Memory B cell (primary cell): ENCODE measurements at regions not wholly inside any gene's neighbourhood (a gene's known extent, or its start where the extent isn't known, plus 50 kb on each side); places are given as distances from the start of the nearest gene placed in this dataset.

Experiments
- ATAC-seq: fragments of 150-1000 bp; cut with Tn5 transposase; 2 replicates; pipeline ENCODE4 v1.10.0; 2021; ENCODE audit warnings: low read depth, mild to moderate bottlenecking, moderate library complexity
- DNase-seq, 2 donors: peaks; one replicate each; pipeline ENCODE4 v3.0.0; 2022; ENCODE audit warnings: low spot score in 2 of 2
- H3K27ac Mint-ChIP-seq: one replicate; pipeline ENCODE4 v1.8.0; 2022; ENCODE audit warnings: mild to moderate bottlenecking, moderate library complexity, mixed read lengths
- H3K27me3 Mint-ChIP-seq: one replicate; pipeline ENCODE4 v1.8.0; 2022; ENCODE audit warnings: mixed read lengths
- H3K36me3 Mint-ChIP-seq: one replicate; pipeline ENCODE4 v1.8.0; 2022; ENCODE audit warnings: mild to moderate bottlenecking, mixed read lengths
- H3K4me1 Mint-ChIP-seq: one replicate; pipeline ENCODE4 v1.8.0; 2022; ENCODE audit warnings: mixed read lengths
- H3K4me3 Mint-ChIP-seq: one replicate; pipeline ENCODE4 v1.8.0; 2022; ENCODE audit warnings: mild to moderate bottlenecking, moderate library complexity, mixed read lengths
- H3K9me3 Mint-ChIP-seq: one replicate; pipeline ENCODE4 v1.8.0; 2022; ENCODE audit warnings: mixed read lengths

DNA sequence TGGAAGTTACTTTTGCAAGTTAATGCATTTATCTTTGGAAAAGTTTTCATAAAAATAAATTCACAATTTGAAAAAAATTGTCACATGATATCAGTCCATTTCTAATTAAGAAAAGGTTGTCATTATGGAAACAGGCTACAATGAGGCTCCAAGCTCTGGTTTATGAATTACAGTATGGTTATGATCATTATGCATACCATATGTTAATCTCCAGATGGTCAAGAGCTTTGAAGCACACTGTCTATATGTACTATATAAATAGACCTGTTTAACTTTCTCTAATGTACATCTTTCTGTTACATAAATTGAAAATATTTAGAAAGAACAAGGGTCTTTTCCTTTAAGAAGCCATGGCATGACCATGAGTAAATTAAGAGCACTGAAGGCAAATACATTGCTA is 2338.8 kb downstream of the PCDH7 start:
- Mint-ChIP-seq H3K36me3 (no peaks in the 10 kb centered on the region), H3K9me3 (no peaks in the 10 kb centered on the region), H3K27ac (no peak overlapping the region), H3K4me3 (no peak overlapping the region), H3K27me3 (no peaks in the 10 kb centered on the region), H3K4me1 (no peaks in the 10 kb centered on the region)
- DNase-seq = no peak
- no peak for ATAC-seq

DNA sequence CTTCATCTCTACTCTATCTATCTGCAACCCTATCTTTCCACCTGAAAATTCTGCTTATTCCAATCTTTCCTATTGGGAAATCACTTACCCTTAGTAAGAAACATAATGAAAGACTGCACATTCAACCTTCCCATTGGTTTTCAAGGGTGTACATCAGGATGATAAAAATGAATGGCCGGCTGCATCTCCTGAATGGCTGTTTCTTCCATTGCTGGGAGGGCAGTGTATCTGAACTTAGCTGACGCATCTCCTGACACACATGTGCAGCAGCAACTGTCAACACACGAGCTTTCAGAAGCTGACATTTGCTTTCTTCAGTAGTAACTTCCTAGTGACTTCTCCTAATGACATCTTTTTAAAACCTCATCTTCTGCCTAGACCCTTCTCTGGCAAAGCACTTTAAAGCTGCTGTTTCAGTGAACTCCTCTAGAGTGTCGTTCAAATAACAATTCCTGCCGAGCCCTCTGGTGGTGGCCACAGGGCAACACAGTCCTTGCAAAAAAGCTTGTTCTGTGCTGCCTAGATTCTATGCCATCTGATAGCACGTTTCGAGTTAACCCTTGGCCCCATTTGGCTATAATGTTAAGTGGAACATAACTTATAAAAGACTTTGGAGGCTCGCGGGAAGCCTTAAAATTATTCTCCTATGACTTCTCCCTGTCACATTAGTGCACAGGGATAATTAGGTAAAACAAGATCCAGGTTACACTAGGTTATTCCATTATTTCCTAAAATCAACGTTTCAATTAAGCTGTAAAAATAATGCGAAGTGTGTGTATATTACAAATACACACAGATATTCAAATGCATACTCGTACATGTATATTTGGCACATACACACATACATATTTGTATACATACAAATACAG is 2340.7 kb downstream of the PCDH7 start:
- H3K27ac Mint-ChIP-seq = no peak overlapping the region
- H3K36me3 Mint-ChIP-seq = no peaks in the 10 kb centered on the region
- H3K27me3 Mint-ChIP-seq = no peaks in the 10 kb centered on the region
- ATAC-seq (no peak), DNase-seq (no peak)
- no peaks in the 10 kb centered on the region for H3K4me1 Mint-ChIP-seq
- no peak overlapping the region for H3K4me3 Mint-ChIP-seq
- H3K9me3 Mint-ChIP-seq = no peaks in the 10 kb centered on the region

GRCh38 chr4:33061727-33062126 is 2341.6 kb downstream of the PCDH7 start:
- no peaks in the 10 kb centered on the region for H3K9me3 Mint-ChIP-seq
- no peak for DNase-seq
- H3K4me1 Mint-ChIP-seq = no peaks in the 10 kb centered on the region
- no peak overlapping the region for H3K4me3 Mint-ChIP-seq
- no peaks in the 10 kb centered on the region for H3K36me3 Mint-ChIP-seq
- no peaks in the 10 kb centered on the region for H3K27me3 Mint-ChIP-seq
- ATAC-seq = no peak
- H3K27ac Mint-ChIP-seq = no peak overlapping the region

- no peaks in the 10 kb centered on the region for H3K27me3 Mint-ChIP-seq
- no peak for DNase-seq
- H3K9me3 Mint-ChIP-seq = no peaks in the 10 kb centered on the region
Observed at GRCh38 chr4:33062155-33062806, 2342.1 kb downstream of the PCDH7 start.

GRCh38 chr4:33063241-33063640 is 2343.1 kb downstream of the PCDH7 start:
- no peak overlapping the region for H3K27ac Mint-ChIP-seq
- no peaks in the 10 kb centered on the region for H3K4me1 Mint-ChIP-seq
- no peaks in the 10 kb centered on the region for H3K27me3 Mint-ChIP-seq
- H3K36me3 Mint-ChIP-seq = no peaks in the 10 kb centered on the region
- no peak overlapping the region for H3K4me3 Mint-ChIP-seq
- no peaks in the 10 kb centered on the region for H3K9me3 Mint-ChIP-seq
- DNase-seq (no peak), ATAC-seq (no peak)

More at GRCh38 chr4:33062155-33062806, 2342.1 kb downstream of the PCDH7 start:
- no peaks in the 10 kb centered on the region for H3K36me3 Mint-ChIP-seq
- H3K4me1 Mint-ChIP-seq = no peaks in the 10 kb centered on the region
- no peak overlapping the region for H3K27ac Mint-ChIP-seq
- H3K4me3 Mint-ChIP-seq = no peak overlapping the region
- no peak for ATAC-seq

DNA sequence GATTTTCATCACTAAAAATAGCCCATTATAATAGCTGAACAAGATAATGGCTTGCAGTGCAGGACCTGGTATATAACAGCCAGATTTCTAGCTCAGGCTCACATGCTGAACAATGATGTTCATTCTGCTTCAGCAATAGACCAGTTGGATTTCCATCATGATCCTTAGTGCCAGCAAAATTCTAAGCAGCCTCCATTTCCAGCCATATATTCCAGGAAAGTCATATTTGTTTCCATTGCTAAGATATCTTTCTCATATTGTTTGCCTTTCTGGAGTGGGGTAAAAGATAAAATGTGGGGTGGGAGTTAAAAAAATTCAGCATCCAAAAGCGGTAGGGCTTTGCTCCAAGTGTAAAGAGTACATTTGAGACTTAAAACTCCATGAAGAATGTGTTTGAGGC is 2344.1 kb downstream of the PCDH7 start:
- Mint-ChIP-seq H3K4me1 (no peaks in the 10 kb centered on the region), H3K27me3 (no peaks in the 10 kb centered on the region), H3K27ac (no peak overlapping the region), H3K9me3 (peaks cover 1% of the 10 kb centered on the region), H3K4me3 (no peak overlapping the region), H3K36me3 (no peaks in the 10 kb centered on the region)
- DNase-seq = no peak
- no peak for ATAC-seq

GRCh38 chr4:33065749-33066148 is 2345.6 kb downstream of the PCDH7 start:
- no peak for DNase-seq
- Mint-ChIP-seq H3K4me3 (no peak overlapping the region), H3K36me3 (no peaks in the 10 kb centered on the region), H3K4me1 (no peaks in the 10 kb centered on the region), H3K27me3 (no peaks in the 10 kb centered on the region), H3K27ac (no peak overlapping the region), H3K9me3 (peaks cover 4% of the 10 kb centered on the region)
- ATAC-seq = no peak

DNA sequence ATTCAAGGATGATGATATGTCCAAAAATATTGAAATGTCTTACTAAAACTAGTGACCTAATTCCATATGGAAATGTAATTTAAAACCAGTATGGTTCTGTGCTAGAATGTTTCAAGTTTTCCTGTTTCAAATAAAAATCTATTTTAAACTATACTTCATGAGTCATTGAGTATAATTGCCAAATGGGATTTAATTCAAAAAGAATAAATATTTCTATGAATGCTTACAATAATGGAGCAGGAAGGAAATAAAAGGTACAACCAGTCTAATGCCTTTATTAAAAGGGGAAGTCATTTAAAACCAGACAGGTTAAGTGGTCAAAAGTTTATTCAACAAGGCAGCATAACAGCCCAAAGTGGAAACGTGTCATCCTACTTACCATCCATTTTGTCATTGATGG is 2347.1 kb downstream of the PCDH7 start:
- H3K9me3 Mint-ChIP-seq = peaks cover 8% of the 10 kb centered on the region
- H3K36me3 Mint-ChIP-seq = no peaks in the 10 kb centered on the region
- ATAC-seq = no peak
- H3K4me1 Mint-ChIP-seq = no peaks in the 10 kb centered on the region
- no peak for DNase-seq
- H3K4me3 Mint-ChIP-seq = no peak overlapping the region
- H3K27ac Mint-ChIP-seq = no peak overlapping the region
- no peaks in the 10 kb centered on the region for H3K27me3 Mint-ChIP-seq

DNA sequence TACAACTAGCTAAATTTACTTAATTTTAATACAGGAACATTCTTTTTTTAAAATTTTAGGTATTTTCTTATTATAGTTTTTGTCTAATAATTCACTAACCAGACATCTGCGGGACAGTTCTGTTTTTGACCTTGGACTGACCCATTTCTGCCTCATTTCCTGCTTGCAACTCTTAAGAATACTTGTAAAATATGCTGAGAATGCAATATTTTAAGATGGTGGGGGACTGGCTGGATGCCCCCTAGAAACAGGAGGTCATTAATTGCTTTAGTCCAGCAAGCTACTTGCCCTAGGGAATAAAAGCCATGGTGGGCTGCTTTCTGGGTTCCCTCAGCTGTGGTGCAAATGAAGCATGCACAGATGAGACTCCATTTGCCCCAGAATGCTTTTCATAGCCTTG is 2348.4 kb downstream of the PCDH7 start:
- Mint-ChIP-seq H3K4me1 (no peaks in the 10 kb centered on the region), H3K9me3 (peaks cover 8% of the 10 kb centered on the region), H3K4me3 (no peak overlapping the region), H3K27me3 (no peaks in the 10 kb centered on the region), H3K27ac (no peak overlapping the region), H3K36me3 (no peaks in the 10 kb centered on the region)
- ATAC-seq (no peak), DNase-seq (no peak)

DNA sequence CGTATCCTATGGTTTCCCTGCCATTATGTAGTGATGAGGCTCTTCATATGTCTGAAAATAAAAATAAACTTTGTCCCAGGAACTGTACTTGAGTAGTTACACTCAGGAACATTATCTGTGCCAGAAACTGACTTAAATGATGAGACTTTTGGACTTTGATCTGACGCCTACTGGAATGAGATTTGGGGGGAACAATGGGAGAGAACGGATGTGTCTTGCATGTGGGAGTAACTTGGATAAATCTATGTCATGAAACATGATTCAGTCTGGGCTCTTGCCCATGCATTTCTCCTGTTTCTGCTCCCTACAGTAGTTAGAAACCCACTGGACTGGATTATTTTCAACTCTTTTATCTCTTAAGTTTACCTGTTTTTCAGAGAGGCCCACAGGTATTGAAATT is 2351.4 kb downstream of the PCDH7 start:
- DNase-seq = no peak
- no peak overlapping the region for H3K4me3 Mint-ChIP-seq

DNA sequence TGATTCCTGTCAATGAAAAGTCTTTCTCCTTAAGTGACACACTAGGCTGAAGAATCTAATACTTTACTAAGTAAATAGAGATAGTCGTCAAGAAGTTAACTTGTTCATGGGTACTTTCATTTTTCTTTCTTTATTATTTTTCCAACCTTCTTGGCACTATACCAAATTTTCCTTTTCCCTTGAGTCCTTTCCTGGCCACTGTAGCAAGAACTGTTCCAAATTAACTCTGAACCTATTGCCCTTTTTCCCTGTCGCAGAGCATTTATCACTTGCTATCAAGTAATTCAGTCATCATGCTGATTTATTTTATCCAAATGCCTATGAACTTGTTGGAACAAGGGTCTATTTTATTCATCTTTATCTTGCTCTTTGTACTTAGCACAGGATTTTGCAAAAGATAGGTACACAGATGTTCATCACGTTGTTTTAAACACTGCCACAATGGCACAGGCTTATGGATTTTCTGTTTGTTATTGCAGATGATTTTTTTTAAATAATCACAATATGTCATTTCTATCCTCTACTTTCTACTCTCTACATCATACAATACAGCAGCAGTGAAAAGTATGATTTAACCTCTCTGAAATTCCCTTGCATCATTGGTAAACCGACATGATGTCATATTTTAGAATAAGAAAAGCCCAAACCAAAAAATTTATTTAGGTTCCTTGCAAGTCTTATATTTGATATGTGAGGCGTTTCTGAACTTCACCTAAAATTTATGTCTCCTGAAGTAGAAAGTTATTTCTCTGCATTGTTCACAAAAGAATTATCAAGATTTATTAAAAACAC is 2352.3 kb downstream of the PCDH7 start:
- no peak for DNase-seq
- H3K36me3 Mint-ChIP-seq = no peaks in the 10 kb centered on the region
- ATAC-seq = no peak
- no peaks in the 10 kb centered on the region for H3K27me3 Mint-ChIP-seq
- H3K27ac Mint-ChIP-seq = no peak overlapping the region
- H3K4me3 Mint-ChIP-seq = no peak overlapping the region
- H3K4me1 Mint-ChIP-seq = no peaks in the 10 kb centered on the region
- H3K9me3 Mint-ChIP-seq = peaks cover 8% of the 10 kb centered on the region

More for the DNA sequence above, 2351.4 kb downstream of the PCDH7 start:
- Mint-ChIP-seq H3K36me3 (no peaks in the 10 kb centered on the region), H3K4me1 (no peaks in the 10 kb centered on the region), H3K27ac (no peak overlapping the region), H3K9me3 (peaks cover 8% of the 10 kb centered on the region), H3K27me3 (no peaks in the 10 kb centered on the region)
- no peak for ATAC-seq

GRCh38 chr4:33073811-33074210 is 2353.6 kb downstream of the PCDH7 start:
- Mint-ChIP-seq H3K4me1 (no peaks in the 10 kb centered on the region), H3K9me3 (peaks cover 11% of the 10 kb centered on the region), H3K36me3 (no peaks in the 10 kb centered on the region), H3K27me3 (no peaks in the 10 kb centered on the region), H3K27ac (no peak overlapping the region), H3K4me3 (no peak overlapping the region)
- ATAC-seq = no peak
- no peak for DNase-seq

GRCh38 chr4:33078145-33078544 is 2358.0 kb downstream of the PCDH7 start:
- Mint-ChIP-seq H3K27me3 (no peaks in the 10 kb centered on the region), H3K36me3 (no peaks in the 10 kb centered on the region), H3K27ac (no peak overlapping the region), H3K4me3 (no peak overlapping the region), H3K4me1 (no peaks in the 10 kb centered on the region), H3K9me3 (peaks cover 7% of the 10 kb centered on the region)
- DNase-seq (no peak), ATAC-seq (no peak)

DNA sequence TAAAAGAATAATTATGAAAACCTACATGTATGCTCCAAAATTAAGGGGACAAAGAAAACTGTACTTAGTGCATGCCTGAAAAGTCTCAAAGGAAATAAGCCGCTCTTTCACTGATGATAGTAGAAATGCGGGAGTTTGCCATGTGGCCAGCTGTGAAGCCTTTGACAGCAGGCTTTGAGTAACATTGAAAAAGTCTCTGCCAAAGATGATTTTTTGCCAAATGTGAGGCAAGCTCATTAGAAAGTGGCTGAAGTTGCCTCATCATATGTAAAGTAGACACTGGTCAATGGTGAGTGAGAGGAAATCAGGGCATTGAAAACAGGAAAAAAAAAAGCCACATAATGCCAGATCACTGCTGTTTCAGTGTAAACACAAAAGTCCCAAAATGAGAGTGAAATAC is 2360.1 kb downstream of the PCDH7 start:
- DNase-seq (no peak), ATAC-seq (no peak)
- no peak overlapping the region for H3K4me3 Mint-ChIP-seq
- H3K9me3 Mint-ChIP-seq = peaks cover 7% of the 10 kb centered on the region
- H3K27me3 Mint-ChIP-seq = no peaks in the 10 kb centered on the region
- H3K36me3 Mint-ChIP-seq = no peaks in the 10 kb centered on the region
- H3K4me1 Mint-ChIP-seq = no peaks in the 10 kb centered on the region
- H3K27ac Mint-ChIP-seq = no peak overlapping the region
